Osteoblast (primary cell): ENCODE measurements at regions not wholly inside any gene's neighbourhood (a gene's known extent, or its start where the extent isn't known, plus 50 kb on each side); places are given as distances from the start of the nearest gene placed in this dataset.

Experiments
- DNase-seq: peaks from one replicate; pipeline ENCODE4 v3.0.0; 2011; ENCODE audit warnings: low spot score, mixed read lengths; ENCODE audit not compliant: insufficient read length; ENCODE audit errors: missing footprints
- H2AFZ ChIP-seq: 2 replicates; pipeline ENCODE4 v1.6.0; 2011; ENCODE audit warnings: mild to moderate bottlenecking, low read length
- H3K27ac ChIP-seq: 2 replicates; pipeline ENCODE4 v1.5.1; 2011; ENCODE audit warnings: mild to moderate bottlenecking, low read depth, low read length, moderate library complexity
- H3K27me3 ChIP-seq: 2 replicates; pipeline ENCODE4 v1.6.0; 2012; ENCODE audit warnings: mild to moderate bottlenecking, control low read depth, inconsistent platforms, low read length, moderate library complexity; ENCODE audit not compliant: insufficient read depth
- H3K36me3 ChIP-seq: 2 replicates; pipeline ENCODE4 v1.5.1; 2011; ENCODE audit warnings: mild to moderate bottlenecking, low read length, control low read depth, moderate library complexity; ENCODE audit not compliant: insufficient read depth
- H3K4me1 ChIP-seq: 2 replicates; pipeline ENCODE4 v1.5.1; 2011; ENCODE audit warnings: mild to moderate bottlenecking, low read length, control low read depth, moderate library complexity; ENCODE audit not compliant: insufficient read depth
- H3K4me2 ChIP-seq: 2 replicates; pipeline ENCODE4 v1.6.0; 2011; ENCODE audit warnings: mild to moderate bottlenecking, low read length; ENCODE audit not compliant: insufficient read depth
- H3K4me3 ChIP-seq: fragments of 200-600 bp; sonication (generic); 3 replicates; pipeline ENCODE4 v1.5.1; 2012; ENCODE audit warnings: mild to moderate bottlenecking, low read length, inconsistent platforms; ENCODE audit not compliant: insufficient read depth
- H3K79me2 ChIP-seq: 2 replicates; pipeline ENCODE4 v1.6.0; 2012; ENCODE audit warnings: mild to moderate bottlenecking, low read length, control low read depth, inconsistent platforms; ENCODE audit not compliant: insufficient read depth
- H3K9me3 ChIP-seq: 2 replicates; pipeline ENCODE4 v1.5.1; 2011; ENCODE audit warnings: low read depth, low read length, control low read depth
- H4K20me1 ChIP-seq: 2 replicates; pipeline ENCODE4 v1.6.0; 2012; ENCODE audit warnings: mild to moderate bottlenecking, low read length, control low read depth; ENCODE audit not compliant: insufficient read depth
- TF ChIP-seq, protein P1 (sequence below): IDR thresholded peaks from 2 replicates; pipeline ENCODE4 v1.5.1; 2011; ENCODE audit warnings: mild to moderate bottlenecking, low read depth, low read length, moderate library complexity; ENCODE audit errors: extremely low read depth

DNA sequence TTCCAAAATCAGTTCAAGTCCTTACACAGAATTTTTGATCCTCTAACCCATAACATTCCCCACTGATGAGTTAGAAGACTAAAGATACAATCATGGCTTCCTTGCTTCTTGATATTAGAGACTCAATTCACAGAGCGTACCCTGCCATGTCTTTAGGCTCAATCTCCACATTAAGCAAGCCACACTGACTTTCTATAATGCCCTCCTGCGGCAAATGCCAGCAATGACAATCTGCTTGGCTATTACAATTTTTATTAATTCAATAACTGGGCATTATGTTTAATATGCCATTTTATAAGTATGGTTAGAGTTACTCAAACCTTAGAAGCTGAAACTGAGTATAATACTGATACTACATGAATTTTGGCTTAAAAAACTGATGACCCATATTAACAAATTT, 479.7 kb upstream of the NR2F2 start:
- Histone ChIP-seq H3K36me3 (no peaks in the 10 kb centered on the region), H3K27me3 (no peaks in the 10 kb centered on the region), H3K4me1 (no peaks in the 10 kb centered on the region), H3K4me2 (no peak overlapping the region), H2AFZ (no peak overlapping the region), H3K4me3 (no peak overlapping the region), H4K20me1 (no peaks in the 10 kb centered on the region), H3K79me2 (no peaks in the 10 kb centered on the region), H3K27ac (no peak overlapping the region), H3K9me3 (no peaks in the 10 kb centered on the region)
- TF ChIP-seq, protein P1, sequence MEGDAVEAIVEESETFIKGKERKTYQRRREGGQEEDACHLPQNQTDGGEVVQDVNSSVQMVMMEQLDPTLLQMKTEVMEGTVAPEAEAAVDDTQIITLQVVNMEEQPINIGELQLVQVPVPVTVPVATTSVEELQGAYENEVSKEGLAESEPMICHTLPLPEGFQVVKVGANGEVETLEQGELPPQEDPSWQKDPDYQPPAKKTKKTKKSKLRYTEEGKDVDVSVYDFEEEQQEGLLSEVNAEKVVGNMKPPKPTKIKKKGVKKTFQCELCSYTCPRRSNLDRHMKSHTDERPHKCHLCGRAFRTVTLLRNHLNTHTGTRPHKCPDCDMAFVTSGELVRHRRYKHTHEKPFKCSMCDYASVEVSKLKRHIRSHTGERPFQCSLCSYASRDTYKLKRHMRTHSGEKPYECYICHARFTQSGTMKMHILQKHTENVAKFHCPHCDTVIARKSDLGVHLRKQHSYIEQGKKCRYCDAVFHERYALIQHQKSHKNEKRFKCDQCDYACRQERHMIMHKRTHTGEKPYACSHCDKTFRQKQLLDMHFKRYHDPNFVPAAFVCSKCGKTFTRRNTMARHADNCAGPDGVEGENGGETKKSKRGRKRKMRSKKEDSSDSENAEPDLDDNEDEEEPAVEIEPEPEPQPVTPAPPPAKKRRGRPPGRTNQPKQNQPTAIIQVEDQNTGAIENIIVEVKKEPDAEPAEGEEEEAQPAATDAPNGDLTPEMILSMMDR, result no peak
- no peak for DNase-seq

DNA sequence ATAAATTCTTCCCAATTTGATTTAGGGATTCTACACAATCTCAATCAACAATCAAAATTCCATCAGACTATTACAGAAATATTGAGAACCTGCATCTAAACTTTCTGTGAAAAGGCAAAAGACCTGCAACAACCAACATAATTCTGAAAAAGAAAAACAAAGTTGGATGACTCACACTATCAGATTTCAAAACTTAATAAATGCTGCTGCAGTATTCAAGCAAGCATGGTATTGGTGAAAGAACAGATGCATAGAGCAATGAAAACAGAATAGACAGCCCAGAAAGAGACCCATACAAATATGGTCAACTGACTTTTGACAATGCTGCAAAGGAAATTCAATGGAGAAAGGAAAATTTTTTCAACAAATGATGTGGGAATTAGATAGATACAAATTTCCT, 477.1 kb upstream of the NR2F2 start:
- no peaks in the 10 kb centered on the region for H3K27me3 ChIP-seq
- H3K4me2 ChIP-seq, result no peak overlapping the region
- no peaks in the 10 kb centered on the region for H3K9me3 ChIP-seq
- H3K36me3 ChIP-seq, result no peaks in the 10 kb centered on the region
- no peaks in the 10 kb centered on the region for H4K20me1 ChIP-seq
- peaks cover 8% of the 10 kb centered on the region for H3K4me1 ChIP-seq
- no peaks in the 10 kb centered on the region for H3K79me2 ChIP-seq
- no peak for DNase-seq
- TF ChIP-seq, protein P1, result no peak
- no peak overlapping the region for H3K27ac ChIP-seq
- H3K4me3 ChIP-seq, result no peak overlapping the region
- H2AFZ ChIP-seq, result no peak overlapping the region

DNA sequence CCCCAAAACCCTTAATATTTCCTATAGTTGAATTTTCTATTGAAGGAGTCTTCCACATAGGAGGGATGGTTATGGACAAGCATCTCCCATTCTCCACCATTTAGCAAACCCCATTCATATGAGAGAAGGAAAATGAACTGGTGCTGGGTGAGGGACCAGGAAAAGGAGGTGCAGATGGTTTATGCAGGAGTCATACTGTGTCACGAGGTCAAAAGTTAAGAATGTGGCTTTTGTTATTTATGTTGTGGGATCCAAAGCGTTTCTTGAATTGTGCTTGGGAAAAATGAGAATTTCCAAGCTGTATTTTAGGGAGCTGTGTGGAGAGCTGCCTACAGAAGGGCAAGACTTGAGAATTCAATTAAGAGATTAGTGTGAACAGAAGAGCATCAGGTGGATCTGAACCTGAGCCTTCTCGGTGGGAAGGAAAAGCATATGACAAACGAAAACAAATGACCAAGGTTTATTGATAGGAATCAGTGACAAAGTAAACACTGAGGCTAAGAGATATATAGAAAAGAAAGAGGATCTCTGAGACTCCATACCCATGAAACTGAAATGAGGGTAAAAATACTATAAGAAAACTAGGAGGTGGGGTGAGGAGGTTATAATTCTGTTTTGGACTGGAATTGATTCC, 473.3 kb upstream of the NR2F2 start:
- Histone ChIP-seq H4K20me1 (no peaks in the 10 kb centered on the region), H3K27me3 (no peaks in the 10 kb centered on the region), H2AFZ (no peak overlapping the region), H3K4me2 (no peak overlapping the region), H3K9me3 (no peaks in the 10 kb centered on the region), H3K4me3 (no peak overlapping the region), H3K4me1 (peaks cover 8% of the 10 kb centered on the region), H3K36me3 (no peaks in the 10 kb centered on the region), H3K27ac (no peak overlapping the region), H3K79me2 (no peaks in the 10 kb centered on the region)
- no peak for DNase-seq
- TF ChIP-seq, protein P1, result no peak

DNA sequence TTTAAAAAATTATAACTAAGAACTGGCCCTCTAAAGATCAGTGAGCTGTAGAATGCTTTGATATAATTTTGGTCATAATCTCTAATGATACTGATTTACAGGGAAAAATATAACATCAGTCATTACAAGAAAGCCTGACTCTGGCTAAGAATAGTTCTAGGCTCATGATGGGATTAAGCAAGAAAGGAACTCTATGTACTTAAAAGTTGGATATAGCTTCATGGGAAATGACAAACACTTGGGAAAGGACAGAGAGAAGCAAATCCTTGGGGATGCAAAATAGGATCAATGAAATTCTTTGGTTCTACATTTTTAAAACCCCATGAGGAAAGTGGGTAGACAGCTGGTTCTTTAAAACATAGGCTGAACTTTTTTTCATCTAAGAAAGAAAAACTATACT, 472.7 kb upstream of the NR2F2 start:
- Histone ChIP-seq H3K27ac (no peak overlapping the region), H3K9me3 (no peaks in the 10 kb centered on the region), H3K4me2 (no peak overlapping the region), H2AFZ (no peak overlapping the region), H3K27me3 (no peaks in the 10 kb centered on the region), H3K4me1 (peaks cover 8% of the 10 kb centered on the region), H3K4me3 (no peak overlapping the region), H3K36me3 (no peaks in the 10 kb centered on the region), H3K79me2 (no peaks in the 10 kb centered on the region), H4K20me1 (no peaks in the 10 kb centered on the region)
- no peak for DNase-seq
- TF ChIP-seq, protein P1, result no peak
